Upper lobe of left lung (tissue), 6 donors: ENCODE measurements at regions not wholly inside any gene's neighbourhood (a gene's known extent, or its start where the extent isn't known, plus 50 kb on each side); places are given as distances from the start of the nearest gene placed in this dataset.

Experiments used
- ATAC-seq, 2 donors: fragments of 200-7000 bp; cut with Tn5 transposase; one replicate each; pipeline ENCODE4 v1.9.1; 2022; ENCODE audit warnings: mild to moderate bottlenecking in 2 of 2, moderate library complexity in 2 of 2; ENCODE audit not compliant: low FRiP score in 2 of 2
- DNase-seq, 2 donors: peaks; one replicate each; pipeline ENCODE4 v3.0.0-alpha.2; 2019 to 2020
- H3K27ac ChIP-seq, 4 donors: fragments of 200-600 bp; sonication (generic); one replicate each; pipeline ENCODE4 v1.5.1; 2016 to 2019
- H3K27me3 ChIP-seq, 4 donors: fragments of 200-600 bp; sonication (generic); one replicate each; pipeline ENCODE4 v1.5.1; 2017 to 2019
- H3K36me3 ChIP-seq, 4 donors: fragments of 200-600 bp; sonication (generic); one replicate each; pipeline ENCODE4 v1.5.1; 2016 to 2019
- H3K4me1 ChIP-seq, 4 donors: fragments of 200-600 bp; sonication (generic); one replicate each; pipeline ENCODE4 v1.5.1; 2018 to 2019
- H3K4me3 ChIP-seq, 4 donors: fragments of 200-600 bp; sonication (generic); one replicate each; pipeline ENCODE4 v1.5.1; 2017 to 2019; ENCODE audit warnings: mild to moderate bottlenecking in 2 of 4, moderate library complexity in 1 of 4
- H3K9me3 ChIP-seq, 4 donors: fragments of 200-600 bp; sonication (generic); one replicate each; pipeline ENCODE4 v1.5.1; 2018 to 2019
- CTCF ChIP-seq, 6 experiments: fragments of 450-650 bp in 4 of 6; fragments of 200-600 bp in 2 of 6; sonication (generic) in 2 of 6; IDR thresholded peaks; one replicate each; pipeline ENCODE4 v1.5.1; 2016 to 2019; ENCODE audit warnings: antibody characterized with exemption in 6 of 6
- EP300 ChIP-seq, 4 donors: sonication (generic); formaldehyde crosslinking; IDR thresholded peaks; one replicate each; pipeline ENCODE4 v1.5.1; 2017; ENCODE audit warnings: antibody characterized with exemption in 4 of 4, control low read depth in 2 of 4
- POLR2A ChIP-seq, 4 donors: fragments of 450-650 bp; IDR thresholded peaks; one replicate each; pipeline ENCODE4 v1.5.1; 2016 to 2017; ENCODE audit warnings: antibody characterized with exemption in 4 of 4, mild to moderate bottlenecking in 2 of 4
- POLR2AphosphoS5 ChIP-seq, 2 donors: sonication (generic); formaldehyde crosslinking; IDR thresholded peaks; one replicate each; pipeline ENCODE4 v1.5.1; 2017; ENCODE audit warnings: antibody characterized with exemption in 2 of 2
- WGBS, 2 donors: methylation state at CpG; one replicate each; pipeline ENCODE4 v1.1.5; 2017 to 2018; 5-methylcytosine and 5-hydroxymethylcytosine counted together
- donor health status: DM: no; HTN: no; CAD: no; lungs with moderate emphysema.
- donor health status: DM: no; HTN: yes; CAD: no; lungs with severe emphysema.

GRCh38 chr10:117677890-117678500, 135.4 kb downstream of the EMX2 start:
- WGBS, 2 donors: 66 to 89% methylated on average over 3 to 6 of the region's 6 CpGs
- Histone ChIP-seq H3K9me3 (no peaks in the 10 kb centered on the region), H3K36me3 (no peaks in the 10 kb centered on the region), H3K4me1 (no peaks in the 10 kb centered on the region), H3K4me3 (no peak overlapping the region), H3K27ac (no peak overlapping the region), H3K27me3 (no peaks in the 10 kb centered on the region)
- TF ChIP-seq POLR2AphosphoS5 (IDR thresholded peaks at IDR 0.05) (no peak), POLR2A (IDR thresholded peaks at IDR 0.05) (no peak), EP300 (IDR thresholded peaks at IDR 0.05) (no peak), CTCF (IDR thresholded peaks at IDR 0.05) (no peak)
- no peak for ATAC-seq
- no peak for DNase-seq

GRCh38 chr10:117680601-117681000, 138.1 kb downstream of the EMX2 start:
- DNase-seq: no peak
- no peaks in the 10 kb centered on the region for H3K36me3 ChIP-seq
- H3K27me3 ChIP-seq: no peaks in the 10 kb centered on the region
- H3K27ac ChIP-seq: no peak overlapping the region
- ATAC-seq: no peak
- H3K9me3 ChIP-seq: no peaks in the 10 kb centered on the region
- no peak for TF ChIP-seq CTCF (IDR thresholded peaks at IDR 0.05)
- TF ChIP-seq EP300 (IDR thresholded peaks at IDR 0.05): no peak
- TF ChIP-seq POLR2A (IDR thresholded peaks at IDR 0.05): no peak
- TF ChIP-seq POLR2AphosphoS5 (IDR thresholded peaks at IDR 0.05): no peak
- 83 to 84% methylated on average over 2 of the region's 2 CpGs for WGBS, 2 donors
- peaks cover 0 to 9% (median 5%) of the 10 kb centered on the region in 4 donors for H3K4me1 ChIP-seq
- H3K4me3 ChIP-seq: no peak overlapping the region

- ATAC-seq (no peak), DNase-seq (no peak)
- Histone ChIP-seq H3K27ac (no peak overlapping the region), H3K36me3 (no peaks in the 10 kb centered on the region), H3K4me3 (no peak overlapping the region), H3K4me1 (peaks cover 0 to 9% (median 5%) of the 10 kb centered on the region in 4 donors), H3K27me3 (no peaks in the 10 kb centered on the region), H3K9me3 (no peaks in the 10 kb centered on the region)
- 91 to 94% methylated on average over 3 of the region's 3 CpGs for WGBS, 2 donors
- TF ChIP-seq EP300 (IDR thresholded peaks at IDR 0.05) (no peak), POLR2AphosphoS5 (IDR thresholded peaks at IDR 0.05) (no peak), POLR2A (IDR thresholded peaks at IDR 0.05) (no peak), CTCF (IDR thresholded peaks at IDR 0.05) (no peak)
These were observed 138.6 kb downstream of the EMX2 start for GRCh38 chr10:117681104-117681503.

- H3K27ac ChIP-seq: no peak overlapping the region
- no peak for ATAC-seq
- no peaks in the 10 kb centered on the region for H3K9me3 ChIP-seq
- H3K4me3 ChIP-seq: no peak overlapping the region
- H3K36me3 ChIP-seq: no peaks in the 10 kb centered on the region
- no peak for DNase-seq
- no peaks in the 10 kb centered on the region for H3K27me3 ChIP-seq
- 68 to 71% methylated on average over 23 to 24 of the region's 24 CpGs for WGBS, 2 donors
- H3K4me1 ChIP-seq: peaks cover 0 to 9% (median 5%) of the 10 kb centered on the region in 4 donors
- TF ChIP-seq POLR2A (IDR thresholded peaks at IDR 0.05): no peak
- TF ChIP-seq POLR2AphosphoS5 (IDR thresholded peaks at IDR 0.05): no peak
- TF ChIP-seq CTCF (IDR thresholded peaks at IDR 0.05): no peak
- no peak for TF ChIP-seq EP300 (IDR thresholded peaks at IDR 0.05)
These were observed 141.6 kb downstream of the EMX2 start for GRCh38 chr10:117684046-117684610.
